GM18498 (cell line): ENCODE measurements at regions not wholly inside any gene's neighbourhood (a gene's known extent, or its start where the extent isn't known, plus 50 kb on each side); places are given as distances from the start of the nearest gene placed in this dataset.

ENCODE experiments used
- ATAC-seq: cut with Tn5 transposase; IDR thresholded peaks from one replicate; pipeline ENCODE4 v1.9.1; 2021; ENCODE audit warnings: mild to moderate bottlenecking, moderate library complexity; ENCODE audit not compliant: unreplicated experiment

GRCh38 chr9:118364266-118365106, 660.3 kb downstream of the TLR4 start:
- ATAC-seq: no peak

GRCh38 chr9:118366228-118366627, 662.0 kb downstream of the TLR4 start:
- no peak for ATAC-seq

DNA sequence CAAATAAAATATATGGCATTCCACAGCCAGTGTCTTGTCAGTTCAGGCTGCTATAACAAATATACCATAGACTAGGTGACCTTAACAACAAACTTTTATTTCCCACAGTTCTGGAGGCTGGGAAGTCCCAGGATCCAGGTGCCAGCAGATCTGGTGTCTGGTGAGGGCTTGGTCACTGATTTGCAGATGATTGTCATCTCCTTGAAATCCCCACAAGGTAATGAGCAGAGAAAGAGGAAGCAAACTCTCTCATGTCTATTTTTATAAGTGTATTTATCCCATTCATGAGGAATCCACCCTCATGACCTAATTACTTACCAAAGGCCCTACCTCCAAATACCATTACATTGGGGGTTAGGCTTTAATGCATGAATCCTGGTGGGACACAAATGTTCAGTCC, 663.2 kb downstream of the TLR4 start:
- ATAC-seq: no peak

DNA sequence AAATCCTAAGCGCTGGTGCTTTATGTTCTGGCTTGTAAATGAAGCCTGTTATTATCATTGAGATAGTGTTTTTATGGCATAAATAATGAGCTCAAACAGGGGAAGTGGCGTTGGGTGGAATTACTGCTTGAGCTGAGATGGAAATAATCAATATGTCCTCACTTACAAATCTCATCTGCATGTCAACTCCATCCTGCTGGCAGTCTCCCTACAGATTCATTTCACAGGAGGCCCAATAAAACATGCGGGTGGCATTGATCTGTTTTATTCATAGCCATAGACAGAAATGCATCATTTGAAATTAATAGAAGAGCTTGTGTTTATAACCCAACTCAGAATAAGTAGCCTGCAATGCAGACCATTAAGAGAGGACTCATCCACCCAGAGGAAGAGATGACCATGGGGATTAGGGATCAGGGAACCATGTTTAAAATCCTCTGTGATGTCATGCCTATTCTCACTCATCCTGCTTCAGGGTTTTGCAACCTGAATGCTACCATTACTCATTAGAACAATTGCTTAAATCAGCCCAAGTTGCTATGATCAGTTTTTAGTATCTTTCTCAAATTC, 680.4 kb downstream of the TLR4 start:
- no peak for ATAC-seq

DNA sequence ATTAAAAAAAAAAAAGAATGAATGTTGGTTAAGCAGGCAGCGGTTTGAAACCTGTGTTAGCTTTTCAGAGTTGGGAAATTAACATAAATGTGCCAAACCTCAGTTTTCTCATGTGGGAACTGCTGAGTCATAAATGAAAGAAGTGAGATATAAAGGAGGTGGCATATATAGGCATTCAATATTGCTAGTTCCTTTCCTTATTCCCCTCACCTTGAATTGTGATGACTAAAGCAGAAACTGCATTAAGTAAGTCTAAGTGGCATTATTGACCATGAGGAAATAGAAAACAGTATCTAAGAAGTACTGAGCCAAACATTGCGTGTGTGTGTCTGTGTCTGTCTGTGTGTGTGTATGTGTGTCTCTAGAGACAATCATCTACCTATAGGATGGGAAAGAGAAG, 691.2 kb downstream of the TLR4 start:
- ATAC-seq: peak; percentile 85

- no peak for ATAC-seq
Measured at GRCh38 chr9:118401546-118401945, 697.3 kb downstream of the TLR4 start.

GRCh38 chr9:118414676-118415075, 710.5 kb downstream of the TLR4 start:
- ATAC-seq: no peak

GRCh38 chr9:118418887-118419565, 714.8 kb downstream of the TLR4 start:
- no peak for ATAC-seq

DNA sequence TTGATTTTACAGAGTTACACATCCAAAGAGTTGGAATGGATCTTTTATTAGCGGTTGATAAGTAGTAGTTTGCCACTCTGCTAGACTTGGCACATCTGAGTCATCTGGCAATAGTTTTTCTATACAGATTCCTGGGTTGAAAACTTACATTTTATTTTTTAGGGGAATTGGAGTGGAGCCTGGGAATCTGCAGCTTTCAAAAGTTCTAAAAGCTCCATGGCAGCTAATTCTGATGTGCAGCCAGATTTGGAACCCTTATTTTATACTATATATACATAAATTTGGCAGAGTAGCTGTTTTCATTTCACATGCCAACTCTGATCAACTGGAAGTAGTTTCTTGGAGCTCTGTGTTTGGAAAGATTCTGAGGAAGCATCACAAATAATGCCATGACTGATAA, 715.5 kb downstream of the TLR4 start:
- ATAC-seq: no peak

DNA sequence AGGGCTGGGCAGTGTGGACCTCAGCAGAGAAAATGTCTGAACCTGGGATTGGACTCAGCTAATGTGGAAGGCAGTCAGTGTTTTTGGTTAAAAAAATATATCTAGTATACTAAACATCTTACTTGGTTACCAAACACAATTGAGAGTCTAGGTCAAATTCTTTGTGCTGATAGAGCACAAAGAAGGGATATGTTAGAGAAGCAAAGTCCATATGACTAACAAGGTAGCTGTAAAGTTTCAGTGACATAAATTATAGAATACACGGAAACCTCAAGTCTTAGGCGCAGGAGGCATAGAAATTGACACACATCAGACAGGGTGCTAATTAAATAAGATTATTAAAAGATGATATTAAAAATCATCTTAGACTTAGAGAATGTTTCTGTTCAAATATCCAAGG, 718.3 kb downstream of the TLR4 start:
- no peak for ATAC-seq

DNA sequence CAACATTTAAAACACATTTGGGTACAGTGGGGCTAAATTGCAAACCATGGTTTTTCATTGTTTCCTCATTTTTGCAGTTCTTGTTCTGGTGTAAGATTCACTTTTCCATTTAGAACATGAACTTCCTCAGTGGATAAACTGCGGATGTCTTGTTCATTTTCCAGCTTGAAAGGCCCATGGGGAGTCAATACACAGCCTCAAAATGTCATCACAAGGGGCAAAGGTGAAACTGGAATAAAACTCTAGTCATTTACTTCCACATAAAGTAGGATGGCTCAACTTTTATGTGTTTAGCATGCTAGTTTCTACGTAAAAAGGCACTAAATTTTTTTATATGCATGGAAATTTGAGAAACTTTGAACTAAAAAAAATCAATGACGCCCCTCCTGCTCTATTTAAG, 718.8 kb downstream of the TLR4 start:
- no peak for ATAC-seq

DNA sequence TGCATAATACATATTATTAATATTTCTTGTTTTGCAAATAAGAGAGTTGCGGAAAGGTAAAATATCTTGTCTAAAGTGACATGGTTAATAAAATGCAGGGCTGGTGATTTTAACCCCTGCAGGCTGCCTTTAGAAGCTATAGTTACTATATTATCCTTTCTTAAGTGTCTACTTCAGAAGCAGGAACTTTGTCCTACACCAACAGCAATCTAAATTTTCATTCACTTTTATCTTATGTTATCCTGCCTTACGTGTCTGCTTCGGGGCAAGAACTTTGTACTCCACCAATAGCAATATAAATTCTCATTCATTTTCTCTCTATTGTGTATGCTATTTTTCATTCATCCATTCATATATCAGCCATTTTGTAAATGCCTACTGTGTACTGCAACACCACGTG, 719.5 kb downstream of the TLR4 start:
- no peak for ATAC-seq

- ATAC-seq: no peak
Measured at GRCh38 chr9:118426772-118427171, 722.6 kb downstream of the TLR4 start.

- no peak for ATAC-seq
Measured at GRCh38 chr9:118438810-118439209, 734.6 kb downstream of the TLR4 start.

DNA sequence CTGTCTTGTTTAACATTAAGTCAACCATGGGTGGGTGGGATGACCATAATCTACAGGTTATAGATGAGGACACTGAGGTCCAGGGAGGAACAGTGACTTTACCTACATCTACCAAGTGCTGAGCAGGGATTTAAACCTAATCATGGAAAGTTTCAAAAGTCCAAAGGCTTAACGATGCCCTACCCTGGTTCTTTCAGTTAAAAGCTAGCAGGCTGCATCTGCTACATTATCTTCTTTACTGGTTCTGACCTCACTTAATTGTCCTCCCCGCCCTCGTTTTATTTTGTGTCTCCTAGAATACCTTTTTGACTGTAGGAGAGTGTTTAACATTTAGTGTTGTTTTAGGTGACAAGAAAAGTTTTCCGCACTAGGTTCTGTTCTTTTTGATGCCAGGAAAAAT, 735.2 kb downstream of the TLR4 start:
- ATAC-seq: no peak

DNA sequence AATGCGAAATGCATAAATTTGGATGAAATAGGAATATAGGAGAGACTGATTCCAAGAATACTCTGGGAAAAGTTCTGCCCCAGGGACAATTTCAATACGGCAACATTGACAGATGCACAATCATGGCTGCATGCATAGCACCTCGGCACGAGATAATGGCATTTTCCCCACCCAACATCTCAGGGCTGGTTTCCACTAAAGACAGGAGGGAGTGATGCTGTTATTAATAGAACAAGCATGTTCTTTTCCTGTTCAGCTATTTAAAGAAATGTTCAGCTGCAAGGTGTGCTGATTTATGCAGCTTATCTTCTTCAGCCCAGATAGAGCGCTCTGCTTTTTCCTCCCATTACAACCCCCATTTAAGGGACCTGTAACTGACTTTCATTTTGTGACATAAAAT, 740.2 kb downstream of the TLR4 start:
- ATAC-seq: no peak

DNA sequence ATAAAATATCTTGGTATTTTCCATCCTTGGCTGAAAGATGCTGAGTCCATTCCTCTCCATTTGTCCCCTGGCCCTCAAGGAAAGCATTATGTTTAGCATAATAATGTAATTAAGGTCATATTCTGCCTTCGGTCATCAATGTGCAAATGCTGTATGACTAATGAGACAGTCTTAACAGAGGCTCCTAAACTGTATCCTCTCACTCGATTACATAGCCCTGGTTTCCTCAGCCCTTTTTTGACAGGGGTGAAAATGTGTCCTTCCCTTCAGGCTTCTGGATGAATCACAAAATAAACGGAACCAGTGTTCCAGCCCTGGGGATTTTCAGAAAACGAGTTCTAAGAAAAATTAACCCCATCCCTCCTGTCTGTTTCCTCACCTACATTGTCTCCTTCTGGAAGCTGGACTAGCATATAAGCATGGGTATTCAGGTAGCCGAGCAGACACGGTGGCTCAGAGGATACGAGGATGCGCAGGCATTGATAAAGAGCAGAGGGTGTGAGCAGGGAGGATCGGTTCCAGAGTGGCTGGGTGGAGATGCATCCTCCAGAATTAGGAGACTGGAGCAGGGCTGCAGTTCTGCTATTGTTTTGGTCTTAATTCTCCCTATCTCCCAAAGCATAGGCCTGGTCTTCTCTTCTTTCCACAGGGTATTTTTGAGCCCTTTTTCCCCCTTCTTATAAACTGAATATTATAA, 742.9 kb downstream of the TLR4 start:
- no peak for ATAC-seq

- no peak for ATAC-seq
Measured at GRCh38 chr9:118449554-118449953, 745.4 kb downstream of the TLR4 start.

DNA sequence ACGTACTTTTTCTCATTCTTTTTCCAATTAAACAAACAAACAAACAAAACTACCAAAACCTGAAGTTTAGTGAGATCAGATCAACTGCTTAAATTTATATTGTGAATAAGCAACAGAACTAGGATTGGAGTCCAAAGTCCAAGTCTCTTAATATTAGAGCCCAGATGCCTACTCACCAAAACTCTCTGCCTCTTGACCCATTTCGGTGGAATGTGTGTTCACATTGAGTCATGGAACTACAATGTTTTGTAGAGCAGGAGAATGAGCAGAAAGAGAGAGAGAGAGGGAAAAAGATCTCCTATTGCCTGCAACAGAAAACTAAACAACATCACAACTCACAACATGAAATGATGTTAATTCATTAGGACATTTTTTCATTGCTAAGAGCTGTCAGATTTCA, 751.1 kb downstream of the TLR4 start:
- no peak for ATAC-seq

- ATAC-seq: no peak
Measured at GRCh38 chr9:118455788-118456187, 751.6 kb downstream of the TLR4 start.

DNA sequence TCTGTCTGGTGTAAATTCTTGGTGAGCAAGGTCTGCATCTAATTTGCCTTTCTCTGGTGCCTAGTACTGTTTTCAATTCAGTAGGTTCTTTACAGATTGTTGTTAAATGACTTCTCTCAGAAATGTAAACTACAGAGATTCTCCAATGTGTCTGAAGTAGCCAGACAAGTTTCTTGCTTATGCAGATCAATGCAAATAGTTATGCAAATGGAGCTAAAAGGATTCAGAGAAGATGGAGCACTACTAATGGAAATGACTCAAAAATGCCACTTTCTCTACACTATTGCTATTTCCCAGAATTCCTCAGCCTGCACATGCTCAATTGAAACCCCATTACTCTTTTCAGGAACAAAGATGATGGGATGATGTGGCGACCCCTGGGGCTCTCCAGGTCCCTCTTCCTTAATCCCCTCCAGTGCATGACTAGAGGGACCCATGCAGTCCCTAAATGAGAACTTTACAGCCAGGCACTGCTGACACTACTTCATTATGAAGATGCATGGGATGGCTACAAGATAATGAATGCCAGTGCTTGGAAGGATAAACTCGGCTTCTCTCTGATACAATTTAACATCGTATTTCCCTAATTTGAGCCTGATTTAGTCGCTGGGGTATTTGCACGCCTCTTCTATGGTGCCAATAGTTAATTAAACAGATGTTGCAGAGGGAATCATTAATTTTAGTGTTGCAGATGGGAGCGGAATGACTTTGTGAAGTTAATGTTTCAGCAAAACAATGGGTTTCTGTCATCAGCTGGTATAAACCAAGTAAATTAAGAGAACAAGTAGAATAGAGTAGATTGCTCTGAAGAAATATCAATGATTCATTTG, 753.2 kb downstream of the TLR4 start:
- no peak for ATAC-seq
